ENCODE measurements at regions not wholly inside any gene's neighbourhood (a gene's known extent, or its start where the extent isn't known, plus 50 kb on each side); places are given as distances from the start of the nearest gene placed in this dataset.

GRCh38 chr7:47149208-47149839 lies 432.6 kb downstream of the TNS3 start:
- Histone ChIP-seq H3K4me3 (ENCODE audit: insufficient read depth, low read depth, low read length) (no peak overlapping the region), H3K27ac (ENCODE audit: low read depth, low read length) (no peak overlapping the region), H4K20me1 (ENCODE audit: insufficient read depth, low read length) (no peaks in the 10 kb centered on the region), H3K9ac (ENCODE audit: low read length) (no peak overlapping the region), H2AFZ (ENCODE audit: low read depth, low read length) (no peak overlapping the region), H3K4me2 (ENCODE audit: low read length) (no peak overlapping the region), H3K79me2 (ENCODE audit: insufficient read depth, low read length) (no peaks in the 10 kb centered on the region), H3K4me1 (ENCODE audit: insufficient read depth, low read length) (no peaks in the 10 kb centered on the region), H3K9me3 (ENCODE audit: insufficient read depth, low read depth, low read length) (no peaks in the 10 kb centered on the region), H3K27me3 (ENCODE audit: insufficient read depth, low read length) (no peaks in the 10 kb centered on the region), H3K36me3 (ENCODE audit: insufficient read depth, low read length) (no peaks in the 10 kb centered on the region)
- FAIRE-seq (no peak), DNase-seq (ENCODE audit: low read depth) (no peak)
- Mint-ChIP-seq H3K27me3 (ENCODE audit: low read depth, unreplicated experiment) (no peaks in the 10 kb centered on the region), H3K36me3 (ENCODE audit: low read depth, unreplicated experiment) (no peaks in the 10 kb centered on the region), H3K4me1 (ENCODE audit: low read depth, unreplicated experiment) (peaks cover 13% of the 10 kb centered on the region), H3K27ac (ENCODE audit: unreplicated experiment) (no peak overlapping the region), H3K4me3 (ENCODE audit: unreplicated experiment) (no peak overlapping the region), H3K9me3 (ENCODE audit: unreplicated experiment) (peaks cover 1% of the 10 kb centered on the region)
- no peak for TF ChIP-seq EZH2 (IDR thresholded peaks at IDR 0.05; ENCODE audit: insufficient read depth, low read length)
- TF ChIP-seq, protein P1, sequence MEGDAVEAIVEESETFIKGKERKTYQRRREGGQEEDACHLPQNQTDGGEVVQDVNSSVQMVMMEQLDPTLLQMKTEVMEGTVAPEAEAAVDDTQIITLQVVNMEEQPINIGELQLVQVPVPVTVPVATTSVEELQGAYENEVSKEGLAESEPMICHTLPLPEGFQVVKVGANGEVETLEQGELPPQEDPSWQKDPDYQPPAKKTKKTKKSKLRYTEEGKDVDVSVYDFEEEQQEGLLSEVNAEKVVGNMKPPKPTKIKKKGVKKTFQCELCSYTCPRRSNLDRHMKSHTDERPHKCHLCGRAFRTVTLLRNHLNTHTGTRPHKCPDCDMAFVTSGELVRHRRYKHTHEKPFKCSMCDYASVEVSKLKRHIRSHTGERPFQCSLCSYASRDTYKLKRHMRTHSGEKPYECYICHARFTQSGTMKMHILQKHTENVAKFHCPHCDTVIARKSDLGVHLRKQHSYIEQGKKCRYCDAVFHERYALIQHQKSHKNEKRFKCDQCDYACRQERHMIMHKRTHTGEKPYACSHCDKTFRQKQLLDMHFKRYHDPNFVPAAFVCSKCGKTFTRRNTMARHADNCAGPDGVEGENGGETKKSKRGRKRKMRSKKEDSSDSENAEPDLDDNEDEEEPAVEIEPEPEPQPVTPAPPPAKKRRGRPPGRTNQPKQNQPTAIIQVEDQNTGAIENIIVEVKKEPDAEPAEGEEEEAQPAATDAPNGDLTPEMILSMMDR (IDR thresholded peaks at IDR 0.05; ENCODE audit: insufficient read depth, low read depth, low read length) = no peak

GRCh38 chr7:47148536-47149207 lies 433.2 kb downstream of the TNS3 start:
- no peaks in the 10 kb centered on the region for H4K20me1 ChIP-seq (ENCODE audit: insufficient read depth, low read length)
- H3K4me1 ChIP-seq (ENCODE audit: insufficient read depth, low read length) = no peaks in the 10 kb centered on the region
- no peak overlapping the region for H3K4me3 ChIP-seq (ENCODE audit: insufficient read depth, low read depth, low read length)
- Mint-ChIP-seq H3K4me3 (ENCODE audit: unreplicated experiment) (no peak overlapping the region), H3K4me1 (ENCODE audit: low read depth, unreplicated experiment) (peaks cover 11% of the 10 kb centered on the region), H3K27ac (ENCODE audit: unreplicated experiment) (no peak overlapping the region), H3K9me3 (ENCODE audit: unreplicated experiment) (peaks cover 1% of the 10 kb centered on the region), H3K36me3 (ENCODE audit: low read depth, unreplicated experiment) (no peaks in the 10 kb centered on the region), H3K27me3 (ENCODE audit: low read depth, unreplicated experiment) (no peaks in the 10 kb centered on the region)
- FAIRE-seq (no peak), DNase-seq (ENCODE audit: low read depth) (peak; percentile 31)
- no peaks in the 10 kb centered on the region for H3K27me3 ChIP-seq (ENCODE audit: insufficient read depth, low read length)
- TF ChIP-seq EZH2 (IDR thresholded peaks at IDR 0.05; ENCODE audit: insufficient read depth, low read length) = no peak
- TF ChIP-seq, protein P1 (IDR thresholded peaks at IDR 0.05; ENCODE audit: insufficient read depth, low read depth, low read length) = no peak
- H3K36me3 ChIP-seq (ENCODE audit: insufficient read depth, low read length) = no peaks in the 10 kb centered on the region
- no peaks in the 10 kb centered on the region for H3K79me2 ChIP-seq (ENCODE audit: insufficient read depth, low read length)
- H3K4me2 ChIP-seq (ENCODE audit: low read length) = no peak overlapping the region
- no peak overlapping the region for H3K27ac ChIP-seq (ENCODE audit: low read depth, low read length)
- H2AFZ ChIP-seq (ENCODE audit: low read depth, low read length) = no peak overlapping the region
- H3K9ac ChIP-seq (ENCODE audit: low read length) = no peak overlapping the region
- H3K9me3 ChIP-seq (ENCODE audit: insufficient read depth, low read depth, low read length) = no peaks in the 10 kb centered on the region

- Histone ChIP-seq H3K27ac (ENCODE audit: low read depth, low read length) (no peak overlapping the region), H4K20me1 (ENCODE audit: insufficient read depth, low read length) (no peaks in the 10 kb centered on the region), H3K9me3 (ENCODE audit: insufficient read depth, low read depth, low read length) (no peaks in the 10 kb centered on the region), H3K27me3 (ENCODE audit: insufficient read depth, low read length) (no peaks in the 10 kb centered on the region), H3K9ac (ENCODE audit: low read length) (no peak overlapping the region), H3K4me2 (ENCODE audit: low read length) (no peak overlapping the region), H3K4me1 (ENCODE audit: insufficient read depth, low read length) (no peaks in the 10 kb centered on the region), H2AFZ (ENCODE audit: low read depth, low read length) (no peak overlapping the region), H3K4me3 (ENCODE audit: insufficient read depth, low read depth, low read length) (no peak overlapping the region), H3K79me2 (ENCODE audit: insufficient read depth, low read length) (no peaks in the 10 kb centered on the region), H3K36me3 (ENCODE audit: insufficient read depth, low read length) (no peaks in the 10 kb centered on the region)
- TF ChIP-seq EZH2 (IDR thresholded peaks at IDR 0.05; ENCODE audit: insufficient read depth, low read length) = no peak
- TF ChIP-seq, protein P1 (IDR thresholded peaks at IDR 0.05; ENCODE audit: insufficient read depth, low read depth, low read length) = no peak
- Mint-ChIP-seq H3K27ac (ENCODE audit: unreplicated experiment) (no peak overlapping the region), H3K27me3 (ENCODE audit: low read depth, unreplicated experiment) (no peaks in the 10 kb centered on the region), H3K4me1 (ENCODE audit: low read depth, unreplicated experiment) (peaks cover 13% of the 10 kb centered on the region), H3K9me3 (ENCODE audit: unreplicated experiment) (peaks cover 1% of the 10 kb centered on the region), H3K4me3 (ENCODE audit: unreplicated experiment) (no peak overlapping the region), H3K36me3 (ENCODE audit: low read depth, unreplicated experiment) (no peaks in the 10 kb centered on the region)
- DNase-seq (ENCODE audit: low read depth) (peak; percentile 18), FAIRE-seq (no peak)
Observed at GRCh38 chr7:47147213-47147631, 434.7 kb downstream of the TNS3 start.
